HepG2 (cell line): ENCODE measurements at regions not wholly inside any gene's neighbourhood (a gene's known extent, or its start where the extent isn't known, plus 50 kb on each side); places are given as distances from the start of the nearest gene placed in this dataset.
A peak's percentile ranks its signal among the peaks of the same experiment; 100 is the strongest.

Experiments used
- ATAC-seq: fragments of 200-7000 bp; cut with Tn5 transposase; 3 replicates; pipeline ENCODE4 v1.9.1; 2020; ENCODE audit warnings: mild to moderate bottlenecking, moderate library complexity
- BruUV-seq: library from RNA; stranded (reverse); fragments of 400-500 nt; replicated peaks from 2 replicates; lab custom pipeline; 2021; lab: Mats Ljungman, UMichigan
- CTCF ChIA-PET: fragments of 300-600 bp; formaldehyde crosslinking; extraction: SDS; loops from one replicate; lab custom pipeline; 2021; ENCODE audit warnings: low total read pairs, inconsistent platforms, low intra/inter-chr PET ratio; lab: Yijun Ruan, JAX
- POLR2A ChIA-PET: fragments of 350-600 bp; sonication (Branson Sonifier 250); formaldehyde crosslinking; loops from one replicate; lab custom pipeline; 2020; ENCODE audit warnings: antibody characterized with exemption, inconsistent platforms; lab: Yijun Ruan, JAX
- DNase-seq: peaks from one replicate; pipeline ENCODE4 v3.0.0-alpha.2; 2015; ENCODE audit warnings: low spot score
- FAIRE-seq: peaks from 3 replicates; lab custom pipeline; 2011; peaks lifted over from hg19 to GRCh38; lab: Jason Lieb, UNC
- H2AFZ ChIP-seq: one replicate; pipeline ENCODE4 v1.6.1; 2011; ENCODE audit warnings: low read length, inconsistent platforms
- H3K27ac ChIP-seq: fragments of 300-600 bp; 3 replicates; pipeline ENCODE4 v1.8.0; 2011; ENCODE audit warnings: mixed run types, mild to moderate bottlenecking, mixed read lengths, low read length, inconsistent platforms; ENCODE audit not compliant: insufficient read depth; ENCODE audit errors: extremely low read length
- H3K27me3 ChIP-seq, 2 experiments: fragments of 200-600 bp in 1 of 2; 2 replicates in 1 of 2; 3 replicates in 1 of 2; pipeline versions ENCODE4 v1.6.0 to v1.8.0; 2011; ENCODE audit warnings: low read length in 2 of 2, mild to moderate bottlenecking in 2 of 2, moderate library complexity in 2 of 2, inconsistent platforms in 1 of 2; ENCODE audit not compliant: insufficient read depth in 2 of 2, control insufficient read depth in 1 of 2
- H3K36me3 ChIP-seq, 2 experiments: fragments of 200-600 bp in 1 of 2; replicated peaks in 1 of 2; 2 replicates in 1 of 2; 3 replicates in 1 of 2; pipeline versions ENCODE4 v1.5.1 to v1.8.0; 2011; ENCODE audit warnings: low read length in 2 of 2, inconsistent platforms in 1 of 2; ENCODE audit not compliant: insufficient read depth in 2 of 2, control insufficient read depth in 1 of 2
- H3K4me1 ChIP-seq: 2 replicates; pipeline ENCODE4 v1.5.1; 2012; ENCODE audit warnings: low read length, inconsistent platforms; ENCODE audit not compliant: insufficient read depth
- H3K4me2 ChIP-seq: 2 replicates; pipeline ENCODE4 v1.6.0; 2011; ENCODE audit warnings: low read depth, low read length, inconsistent platforms
- H3K4me3 ChIP-seq, 3 experiments: fragments of 200-600 bp in 1 of 3; sonication (generic), shearing (Covaris generic) in 1 of 3; replicated peaks in 1 of 3; 2 replicates each; pipeline ENCODE4 v1.5.1; 2011 to 2016; ENCODE audit warnings: low read length in 3 of 3, inconsistent platforms in 2 of 3, low read depth in 2 of 3, mild to moderate bottlenecking in 2 of 3, control low read depth in 1 of 3, mixed read lengths in 1 of 3; ENCODE audit not compliant: insufficient read depth in 1 of 3
- H3K79me2 ChIP-seq: one replicate; pipeline ENCODE4 v1.6.1; 2011; ENCODE audit warnings: low read length, inconsistent platforms; ENCODE audit not compliant: insufficient read depth
- H3K9ac ChIP-seq: 2 replicates; pipeline ENCODE4 v1.6.0; 2011; ENCODE audit warnings: mild to moderate bottlenecking, low read depth, low read length, inconsistent platforms; ENCODE audit not compliant: insufficient read depth
- H3K9me3 ChIP-seq: 2 replicates; pipeline ENCODE4 v1.5.1; 2012; ENCODE audit warnings: mild to moderate bottlenecking, low read length
- H4K20me1 ChIP-seq: 2 replicates; pipeline ENCODE4 v1.6.0; 2011; ENCODE audit warnings: inconsistent platforms, mild to moderate bottlenecking, low read length, moderate library complexity; ENCODE audit not compliant: insufficient read depth
- BCL6 ChIP-seq: IDR thresholded peaks from 2 replicates; pipeline ENCODE4 v1.6.1; 2016; ENCODE audit warnings: missing genetic modification reagents, missing compliant biosample characterization
- CREM ChIP-seq, 2 experiments: sonication (generic) in 1 of 2; formaldehyde crosslinking in 1 of 2; IDR thresholded peaks; 2 replicates each; pipeline versions ENCODE4 v1.4.0 to v1.6.1; 2016 to 2020; ENCODE audit warnings: antibody characterized with exemption in 1 of 2, mild to moderate bottlenecking in 1 of 2, missing genetic modification reagents in 1 of 2
- EP300 ChIP-seq, 3 experiments: sonication (generic) in 1 of 3; formaldehyde crosslinking in 1 of 3; IDR thresholded peaks; 2 replicates each; pipeline versions ENCODE4 v1.5.1 to v1.6.1; 2011 to 2020; ENCODE audit warnings: low read depth in 2 of 3, low read length in 2 of 3, borderline replicate concordance in 1 of 3, improper control_type of control experiment in 1 of 3, mild to moderate bottlenecking in 1 of 3, missing genetic modification reagents in 1 of 3, moderate library complexity in 1 of 3
- ETV6 ChIP-seq: sonication (generic); formaldehyde crosslinking; conservative IDR thresholded peaks from 2 replicates; pipeline ENCODE4 v1.4.0; 2020; ENCODE audit warnings: missing genetic modification reagents
- FOXP4 ChIP-seq: sonication (generic); formaldehyde crosslinking; IDR thresholded peaks from 2 replicates; pipeline ENCODE4 v1.4.0; 2020; ENCODE audit warnings: missing genetic modification reagents
- MED1 ChIP-seq: sonication (generic); formaldehyde crosslinking; IDR thresholded peaks from 2 replicates; pipeline ENCODE4 v1.4.0; 2020; ENCODE audit warnings: missing genetic modification reagents
- RXRB ChIP-seq: IDR thresholded peaks from 2 replicates; pipeline ENCODE4 v1.6.1; 2016; ENCODE audit warnings: borderline replicate concordance, missing genetic modification reagents, missing compliant biosample characterization
- TFDP2 ChIP-seq: sonication (generic); formaldehyde crosslinking; IDR thresholded peaks from 2 replicates; pipeline ENCODE4 v1.4.0; 2020; ENCODE audit warnings: missing genetic modification reagents
- ZBTB38 ChIP-seq: sonication (generic); formaldehyde crosslinking; IDR thresholded peaks from 2 replicates; pipeline ENCODE4 v1.5.1; 2020; ENCODE audit warnings: mild to moderate bottlenecking, missing genetic modification reagents
- ZHX2 ChIP-seq, 2 experiments: sonication (generic) in 1 of 2; formaldehyde crosslinking in 1 of 2; IDR thresholded peaks; 2 replicates each; pipeline versions ENCODE4 v1.6.1 to v1.9.0; 2014 to 2022; ENCODE audit warnings: antibody characterized with exemption in 1 of 2, borderline replicate concordance in 1 of 2, inconsistent platforms in 1 of 2, low read depth in 1 of 2, missing genetic modification reagents in 1 of 2
- ZNF503 ChIP-seq: sonication (generic); formaldehyde crosslinking; IDR thresholded peaks from 2 replicates; pipeline ENCODE4 v1.4.0; 2020; ENCODE audit warnings: missing genetic modification reagents
- WGBS: methylation state at CpG from one replicate; pipeline ENCODE4 v1.1.6; 2017; ENCODE audit warnings: low lambda C conversion rate; 5-methylcytosine and 5-hydroxymethylcytosine counted together
- in situ Hi-C: cut with HindIII; loops from 2 replicates; pipeline ENCODE4 v1.10.0; 2017; ENCODE audit warnings: low pct_unique_long_range_greater_than_20kb; ENCODE audit not compliant: extremely low pct_ligation_motif_present
- intact Hi-C: fragments of 100-400 bp; cut with micrococcal nuclease; formaldehyde crosslinking; loops from one replicate; pipeline ENCODE4 v1.10.0; 2022; ENCODE audit not compliant: unreplicated experiment

- no peaks in the 10 kb centered on the region for H3K36me3 ChIP-seq
- peak; percentile 72 for FAIRE-seq
- no peak overlapping the region for H3K9ac ChIP-seq
- no peaks in the 10 kb centered on the region for H3K27me3 ChIP-seq
- peak overlapping the region; percentile 18; the same call in 1 of the 2 replicates for H3K4me2 ChIP-seq
- intact Hi-C loops, result no loop called here
- H3K27ac ChIP-seq, result peak overlapping the region; percentile 5
- H3K4me3 ChIP-seq, result no peak overlapping the region
- peaks cover 24% of the 10 kb centered on the region for H3K4me1 ChIP-seq
- no TSS peak for BruUV-seq
- peak; percentile 83 for ATAC-seq
- peak; percentile 21 for DNase-seq
- no peaks in the 10 kb centered on the region for H4K20me1 ChIP-seq
- H3K79me2 ChIP-seq, result no peaks in the 10 kb centered on the region
- in situ Hi-C loops, result no loop called here
- 2% methylated on average over 4 of the region's 4 CpGs for WGBS
- H2AFZ ChIP-seq, result no peak overlapping the region
- H3K9me3 ChIP-seq, result no peaks in the 10 kb centered on the region
- POLR2A ChIA-PET, result no interaction called here
- CTCF ChIA-PET, result no interaction called here
- peak in 1 of 2 experiments; percentile 62; a peak in 2 of 4 replicates for TF ChIP-seq EP300 (IDR thresholded peaks at IDR 0.05; ENCODE audit: low read depth in 2 of 2, low read length in 2 of 2)
- TF ChIP-seq EP300 (CRISPR knock-in tag; IDR thresholded peaks at IDR 0.05; ENCODE audit: borderline replicate concordance), result no peak
- TF ChIP-seq BCL6 (CRISPR knock-in tag), result peak; percentile 57
- TF ChIP-seq TFDP2 (CRISPR knock-in tag), result 0 out of 2 replicates have a peak, but pooled peaks have one; percentile 21
- peak; percentile 12; the same call in 1 of the 2 replicates for TF ChIP-seq MED1 (CRISPR knock-in tag)
- 0 out of 2 replicates have a peak, but pooled peaks have one; percentile 33 for TF ChIP-seq FOXP4 (CRISPR knock-in tag)
- peak; percentile 32; the same call in 1 of the 2 replicates for TF ChIP-seq CREM (IDR thresholded peaks at IDR 0.05)
- no peak for TF ChIP-seq CREM (CRISPR knock-in tag; IDR thresholded peaks at IDR 0.05)
- 0 out of 2 replicates have a peak, but pooled peaks have one; percentile 31 for TF ChIP-seq ZNF503 (CRISPR knock-in tag)
- TF ChIP-seq RXRB, result peak; percentile 39; the same call in 1 of the 2 replicates
- no peak for TF ChIP-seq ZBTB38 (CRISPR knock-in tag)
- no peak for TF ChIP-seq ZHX2 (IDR thresholded peaks at IDR 0.05; ENCODE audit: low read depth)
- no peak for TF ChIP-seq ZHX2 (CRISPR knock-in tag; IDR thresholded peaks at IDR 0.05; ENCODE audit: borderline replicate concordance)
- TF ChIP-seq ETV6 (CRISPR knock-in tag), result no peak
These were observed 394.4 kb upstream of the TBX3 start for GRCh38 chr12:115078334-115078733.
